HepG2 (cell line): ENCODE measurements at regions not wholly inside any gene's neighbourhood (a gene's known extent, or its start where the extent isn't known, plus 50 kb on each side); places are given as distances from the start of the nearest gene placed in this dataset.

Experiments
- BCL6 ChIP-seq: IDR thresholded peaks from 2 replicates; pipeline ENCODE4 v1.6.1; 2016; ENCODE audit warnings: missing genetic modification reagents, missing compliant biosample characterization
- BORCS8-MEF2B ChIP-seq: sonication (generic); formaldehyde crosslinking; IDR thresholded peaks from 2 replicates; pipeline ENCODE4 v1.8.0; 2022; ENCODE audit warnings: mild to moderate bottlenecking, missing genetic modification reagents
- FOSL1 ChIP-seq: sonication (generic); formaldehyde crosslinking; IDR thresholded peaks from 2 replicates; pipeline ENCODE4 v1.9.0; 2021; ENCODE audit warnings: missing genetic modification reagents, borderline replicate concordance
- HMG20A ChIP-seq: IDR thresholded peaks from 2 replicates; pipeline ENCODE4 v1.6.1; 2016; ENCODE audit warnings: borderline replicate concordance
- KAT8 ChIP-seq: IDR thresholded peaks from 2 replicates; pipeline ENCODE4 v1.6.1; 2016; ENCODE audit warnings: missing genetic modification reagents, missing compliant biosample characterization
- NR2F6 ChIP-seq, 2 experiments: IDR thresholded peaks; 2 replicates each; pipeline ENCODE4 v1.6.1; 2016; ENCODE audit warnings: antibody characterized with exemption in 1 of 2, mild to moderate bottlenecking in 1 of 2
- PHF20 ChIP-seq: sonication (generic); formaldehyde crosslinking; IDR thresholded peaks from 2 replicates; pipeline ENCODE4 v1.5.0; 2020; ENCODE audit warnings: mild to moderate bottlenecking, missing genetic modification reagents
- POGZ ChIP-seq: sonication (generic); formaldehyde crosslinking; IDR thresholded peaks from 2 replicates; pipeline ENCODE4 v1.4.0; 2020; ENCODE audit warnings: mild to moderate bottlenecking, missing genetic modification reagents
- ZIK1 ChIP-seq: sonication (generic); formaldehyde crosslinking; IDR thresholded peaks from 2 replicates; pipeline ENCODE4 v1.5.0; 2020; ENCODE audit warnings: mild to moderate bottlenecking, low read depth, missing genetic modification reagents, borderline replicate concordance
- ZNF24 ChIP-seq: fragments of 450-650 bp; IDR thresholded peaks from 2 replicates; pipeline ENCODE4 v1.6.1; 2017; ENCODE audit warnings: antibody characterized with exemption, mild to moderate bottlenecking
- ZNF281 ChIP-seq: sonication (generic); formaldehyde crosslinking; IDR thresholded peaks from 2 replicates; pipeline ENCODE4 v1.4.0; 2020; ENCODE audit warnings: missing genetic modification reagents, borderline replicate concordance
- ZNF335 ChIP-seq: sonication (generic); formaldehyde crosslinking; IDR thresholded peaks from 2 replicates; pipeline ENCODE4 v1.4.0; 2020; ENCODE audit warnings: missing genetic modification reagents
- ZNF350 ChIP-seq: sonication (generic); formaldehyde crosslinking; IDR thresholded peaks from 2 replicates; pipeline ENCODE4 v1.4.0; 2020; ENCODE audit warnings: mild to moderate bottlenecking, low read depth, missing genetic modification reagents, borderline replicate concordance
- TF ChIP-seq, protein P1 (sequence below), 2 experiments: fragments of 450-650 bp in 1 of 2; sonication (generic) in 1 of 2; formaldehyde crosslinking in 1 of 2; IDR thresholded peaks; 2 replicates each; pipeline versions ENCODE4 v1.6.1 to v1.8.0; 2016 to 2022; ENCODE audit warnings: antibody characterized with exemption in 1 of 2, mild to moderate bottlenecking in 1 of 2, missing genetic modification reagents in 1 of 2
- TF ChIP-seq, protein P2 (sequence below): sonication (generic); formaldehyde crosslinking; IDR thresholded peaks from 2 replicates; pipeline ENCODE4 v1.4.0; 2020; ENCODE audit warnings: missing genetic modification reagents

DNA sequence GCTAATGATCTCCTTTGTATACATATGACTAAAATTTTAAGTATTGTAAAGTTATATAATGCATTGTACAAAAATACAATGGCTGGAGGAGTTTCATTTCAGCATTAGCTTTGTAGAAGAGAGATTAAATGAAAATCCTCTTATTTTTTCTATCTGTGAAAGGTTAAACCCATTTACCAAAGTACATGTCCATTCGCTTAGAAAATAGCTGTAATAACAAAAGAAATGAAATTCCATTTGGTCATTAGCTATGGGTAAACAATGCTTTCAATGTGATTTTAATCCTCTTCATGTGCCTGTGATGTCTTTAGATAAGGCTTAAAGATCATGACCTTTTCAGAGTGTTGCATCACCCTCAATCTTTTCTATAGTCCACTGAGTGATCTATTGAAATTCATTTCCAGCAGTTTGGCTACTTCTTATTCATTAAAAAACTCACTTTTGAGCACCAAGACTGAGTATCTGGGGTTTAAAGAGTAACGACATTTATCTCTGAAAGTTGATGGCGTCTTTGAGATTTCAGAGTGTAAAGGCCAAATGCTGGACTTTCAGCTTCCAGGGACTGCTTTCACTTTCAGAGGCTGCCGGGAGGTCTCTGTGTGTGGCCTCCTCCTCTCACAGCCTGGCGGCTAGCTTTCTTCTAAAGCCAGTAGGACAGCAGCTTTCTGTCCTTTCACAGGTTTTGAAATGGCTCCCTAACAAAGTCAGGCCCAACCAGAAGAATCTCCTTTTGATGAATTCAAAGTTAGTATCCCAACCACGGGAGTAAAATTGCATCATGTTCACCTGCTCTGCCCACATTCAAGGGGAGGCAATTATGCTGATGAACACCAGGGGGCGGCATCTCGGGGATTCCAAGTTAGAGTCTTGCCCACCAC is 701.4 kb upstream of the COBL start (continued):
- TF ChIP-seq, protein P1, sequence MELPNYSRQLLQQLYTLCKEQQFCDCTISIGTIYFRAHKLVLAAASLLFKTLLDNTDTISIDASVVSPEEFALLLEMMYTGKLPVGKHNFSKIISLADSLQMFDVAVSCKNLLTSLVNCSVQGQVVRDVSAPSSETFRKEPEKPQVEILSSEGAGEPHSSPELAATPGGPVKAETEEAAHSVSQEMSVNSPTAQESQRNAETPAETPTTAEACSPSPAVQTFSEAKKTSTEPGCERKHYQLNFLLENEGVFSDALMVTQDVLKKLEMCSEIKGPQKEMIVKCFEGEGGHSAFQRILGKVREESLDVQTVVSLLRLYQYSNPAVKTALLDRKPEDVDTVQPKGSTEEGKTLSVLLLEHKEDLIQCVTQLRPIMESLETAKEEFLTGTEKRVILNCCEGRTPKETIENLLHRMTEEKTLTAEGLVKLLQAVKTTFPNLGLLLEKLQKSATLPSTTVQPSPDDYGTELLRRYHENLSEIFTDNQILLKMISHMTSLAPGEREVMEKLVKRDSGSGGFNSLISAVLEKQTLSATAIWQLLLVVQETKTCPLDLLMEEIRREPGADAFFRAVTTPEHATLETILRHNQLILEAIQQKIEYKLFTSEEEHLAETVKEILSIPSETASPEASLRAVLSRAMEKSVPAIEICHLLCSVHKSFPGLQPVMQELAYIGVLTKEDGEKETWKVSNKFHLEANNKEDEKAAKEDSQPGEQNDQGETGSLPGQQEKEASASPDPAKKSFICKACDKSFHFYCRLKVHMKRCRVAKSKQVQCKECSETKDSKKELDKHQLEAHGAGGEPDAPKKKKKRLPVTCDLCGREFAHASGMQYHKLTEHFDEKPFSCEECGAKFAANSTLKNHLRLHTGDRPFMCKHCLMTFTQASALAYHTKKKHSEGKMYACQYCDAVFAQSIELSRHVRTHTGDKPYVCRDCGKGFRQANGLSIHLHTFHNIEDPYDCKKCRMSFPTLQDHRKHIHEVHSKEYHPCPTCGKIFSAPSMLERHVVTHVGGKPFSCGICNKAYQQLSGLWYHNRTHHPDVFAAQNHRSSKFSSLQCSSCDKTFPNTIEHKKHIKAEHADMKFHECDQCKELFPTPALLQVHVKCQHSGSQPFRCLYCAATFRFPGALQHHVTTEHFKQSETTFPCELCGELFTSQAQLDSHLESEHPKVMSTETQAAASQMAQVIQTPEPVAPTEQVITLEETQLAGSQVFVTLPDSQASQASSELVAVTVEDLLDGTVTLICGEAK (IDR thresholded peaks at IDR 0.05): no peak
- TF ChIP-seq, protein P1 (CRISPR knock-in tag; IDR thresholded peaks at IDR 0.05): no peak
- TF ChIP-seq NR2F6 (IDR thresholded peaks at IDR 0.05) (peak; percentile 80), NR2F6 (CRISPR knock-in tag; IDR thresholded peaks at IDR 0.05) (peak; percentile 53; the same call in 1 of the 2 replicates), ZNF24 (no peak), BORCS8-MEF2B (peak; percentile 37; the same call in 1 of the 2 replicates), POGZ (CRISPR knock-in tag) (no peak), ZNF350 (CRISPR knock-in tag) (peak; percentile 56; the same call in 1 of the 2 replicates), ZNF281 (CRISPR knock-in tag) (no peak), HMG20A (CRISPR knock-in tag) (no peak), PHF20 (CRISPR knock-in tag) (0 out of 2 replicates have a peak, but pooled peaks have one; percentile 31), KAT8 (CRISPR knock-in tag) (0 out of 2 replicates have a peak, but pooled peaks have one; percentile 55), BCL6 (CRISPR knock-in tag) (no peak), FOSL1 (CRISPR knock-in tag) (no peak), ZIK1 (CRISPR knock-in tag) (no peak), ZNF335 (CRISPR knock-in tag) (no peak)
- TF ChIP-seq, protein P2, sequence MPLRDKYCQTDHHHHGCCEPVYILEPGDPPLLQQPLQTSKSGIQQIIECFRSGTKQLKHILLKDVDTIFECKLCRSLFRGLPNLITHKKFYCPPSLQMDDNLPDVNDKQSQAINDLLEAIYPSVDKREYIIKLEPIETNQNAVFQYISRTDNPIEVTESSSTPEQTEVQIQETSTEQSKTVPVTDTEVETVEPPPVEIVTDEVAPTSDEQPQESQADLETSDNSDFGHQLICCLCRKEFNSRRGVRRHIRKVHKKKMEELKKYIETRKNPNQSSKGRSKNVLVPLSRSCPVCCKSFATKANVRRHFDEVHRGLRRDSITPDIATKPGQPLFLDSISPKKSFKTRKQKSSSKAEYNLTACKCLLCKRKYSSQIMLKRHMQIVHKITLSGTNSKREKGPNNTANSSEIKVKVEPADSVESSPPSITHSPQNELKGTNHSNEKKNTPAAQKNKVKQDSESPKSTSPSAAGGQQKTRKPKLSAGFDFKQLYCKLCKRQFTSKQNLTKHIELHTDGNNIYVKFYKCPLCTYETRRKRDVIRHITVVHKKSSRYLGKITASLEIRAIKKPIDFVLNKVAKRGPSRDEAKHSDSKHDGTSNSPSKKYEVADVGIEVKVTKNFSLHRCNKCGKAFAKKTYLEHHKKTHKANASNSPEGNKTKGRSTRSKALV: no peak
